Loucy (cell line): ENCODE measurements at regions not wholly inside any gene's neighbourhood (a gene's known extent, or its start where the extent isn't known, plus 50 kb on each side); places are given as distances from the start of the nearest gene placed in this dataset.

Experiments
- H2AFZ ChIP-seq: fragments of 200-600 bp; sonication (generic); 2 replicates; pipeline ENCODE4 v1.6.0; 2016; ENCODE audit warnings: antibody characterized with exemption, mild to moderate bottlenecking, low read length, moderate library complexity
- H3F3A ChIP-seq: fragments of 200-600 bp; 2 replicates; pipeline ENCODE4 v1.6.0; 2016; ENCODE audit warnings: antibody characterized with exemption, low read depth, mild to moderate bottlenecking
- H3K27me3 ChIP-seq: fragments of 200-600 bp; sonication (generic); 2 replicates; pipeline ENCODE4 v1.6.1; 2014; ENCODE audit warnings: low read length, mild to moderate bottlenecking; ENCODE audit not compliant: insufficient read depth, poor library complexity, severe bottlenecking
- H3K36me3 ChIP-seq: fragments of 200-600 bp; sonication (generic); 2 replicates; pipeline ENCODE4 v1.6.1; 2016; ENCODE audit warnings: low read length; ENCODE audit not compliant: insufficient read depth
- H3K4me1 ChIP-seq: fragments of 200-600 bp; sonication (generic); 2 replicates; pipeline ENCODE4 v1.5.1; 2014; ENCODE audit warnings: low read length, mild to moderate bottlenecking; ENCODE audit not compliant: insufficient read depth, poor library complexity, severe bottlenecking
- H3K4me2 ChIP-seq: fragments of 200-600 bp; sonication (generic); 2 replicates; pipeline ENCODE4 v1.6.0; 2014; ENCODE audit warnings: antibody characterized with exemption, low read length, low read depth, mild to moderate bottlenecking; ENCODE audit not compliant: poor library complexity, severe bottlenecking
- H3K4me3 ChIP-seq: fragments of 200-600 bp; sonication (generic); 2 replicates; pipeline ENCODE4 v1.5.1; 2014; ENCODE audit warnings: low read length, mild to moderate bottlenecking, mixed read lengths; ENCODE audit not compliant: poor library complexity, severe bottlenecking
- H3K79me2 ChIP-seq: fragments of 200-600 bp; sonication (generic); 2 replicates; pipeline ENCODE4 v1.6.1; 2014; ENCODE audit warnings: low read length; ENCODE audit not compliant: insufficient read depth
- H3K9ac ChIP-seq: fragments of 200-600 bp; sonication (generic); 2 replicates; pipeline ENCODE4 v1.6.0; 2014; ENCODE audit warnings: mild to moderate bottlenecking, low read depth, low read length, moderate library complexity; ENCODE audit not compliant: poor library complexity, severe bottlenecking
- H3K9me2 ChIP-seq: fragments of 200-600 bp; sonication (generic); replicated peaks from 2 replicates; pipeline ENCODE4 v1.6.1; 2016; ENCODE audit warnings: low read depth, low read length, mixed read lengths
- H3K9me3 ChIP-seq: fragments of 200-600 bp; sonication (generic); 2 replicates; pipeline ENCODE4 v1.6.1; 2014; ENCODE audit warnings: mild to moderate bottlenecking, antibody characterized with exemption, low read length, low read depth; ENCODE audit not compliant: insufficient read depth
- H4K20me1 ChIP-seq: fragments of 200-600 bp; sonication (generic); 2 replicates; pipeline ENCODE4 v1.6.0; 2014; ENCODE audit warnings: antibody characterized with exemption, low read length, mild to moderate bottlenecking; ENCODE audit not compliant: insufficient read depth, poor library complexity, severe bottlenecking
- CTCF ChIP-seq: fragments of 200-600 bp; sonication (generic); conservative IDR thresholded peaks from 2 replicates; pipeline ENCODE4 v1.5.1; 2014; ENCODE audit warnings: mild to moderate bottlenecking, antibody characterized with exemption, low read length
- EZH2phosphoT487 ChIP-seq: fragments of 200-600 bp; IDR thresholded peaks from 2 replicates; pipeline ENCODE4 v1.6.1; 2018; ENCODE audit warnings: antibody characterized with exemption, mild to moderate bottlenecking, moderate library complexity, borderline replicate concordance

- Histone ChIP-seq H2AFZ (no peak overlapping the region), H3F3A (no peaks in the 10 kb centered on the region), H3K9me2 (no peaks in the 10 kb centered on the region), H3K79me2 (no peaks in the 10 kb centered on the region), H3K9me3 (no peaks in the 10 kb centered on the region), H4K20me1 (no peaks in the 10 kb centered on the region), H3K36me3 (no peaks in the 10 kb centered on the region), H3K4me1 (no peaks in the 10 kb centered on the region), H3K4me2 (no peak overlapping the region), H3K9ac (no peak overlapping the region), H3K27me3 (no peaks in the 10 kb centered on the region), H3K4me3 (no peak overlapping the region)
- TF ChIP-seq CTCF (no peak), EZH2phosphoT487 (no peak)
These were observed 116.8 kb upstream of the UGT8 start for GRCh38 chr4:114481856-114482255.

- H3K4me2 ChIP-seq, result no peak overlapping the region
- H3K79me2 ChIP-seq, result no peaks in the 10 kb centered on the region
- H3K9me2 ChIP-seq, result no peaks in the 10 kb centered on the region
- H3K9ac ChIP-seq, result no peak overlapping the region
- no peaks in the 10 kb centered on the region for H3F3A ChIP-seq
- no peaks in the 10 kb centered on the region for H3K4me1 ChIP-seq
- H3K9me3 ChIP-seq, result no peaks in the 10 kb centered on the region
- H3K36me3 ChIP-seq, result no peaks in the 10 kb centered on the region
- no peaks in the 10 kb centered on the region for H3K27me3 ChIP-seq
- TF ChIP-seq EZH2phosphoT487, result no peak
- TF ChIP-seq CTCF, result no peak
- no peak overlapping the region for H2AFZ ChIP-seq
- H3K4me3 ChIP-seq, result no peak overlapping the region
- H4K20me1 ChIP-seq, result no peaks in the 10 kb centered on the region
These were observed 111.5 kb upstream of the UGT8 start for GRCh38 chr4:114487101-114487500.

DNA sequence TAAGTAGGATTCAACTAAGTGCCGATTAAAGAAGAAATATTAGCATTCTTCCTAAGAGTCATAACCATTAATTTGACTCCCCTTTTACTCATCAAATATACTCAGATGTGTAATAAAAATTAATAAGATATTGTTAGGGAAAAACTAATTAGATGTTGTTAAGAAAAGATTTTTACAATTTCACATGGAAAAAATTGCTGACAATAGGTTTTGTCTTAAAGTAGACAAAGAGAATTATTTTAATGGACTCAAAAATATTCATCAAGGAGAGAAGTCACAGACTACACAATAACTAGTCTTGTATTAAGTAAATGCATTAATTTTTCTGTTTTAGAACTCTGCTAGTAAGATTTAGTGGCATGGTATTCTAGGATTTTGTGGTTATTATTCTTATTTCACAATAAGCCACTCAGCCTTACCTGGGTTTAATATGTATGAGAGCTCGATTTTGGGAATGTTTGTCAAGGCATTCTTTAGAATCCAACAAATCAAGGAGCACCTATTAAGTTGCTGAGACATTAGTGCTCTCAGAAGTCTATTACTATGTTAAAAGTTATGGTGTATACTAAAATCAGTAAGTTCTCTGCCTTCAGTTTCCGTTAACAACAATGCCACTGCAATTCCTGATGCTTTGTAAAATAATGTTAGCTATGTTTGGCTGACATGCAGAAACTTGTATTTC, 110.2 kb upstream of the UGT8 start:
- Histone ChIP-seq H3K4me1 (no peaks in the 10 kb centered on the region), H3K27me3 (no peaks in the 10 kb centered on the region), H4K20me1 (no peaks in the 10 kb centered on the region), H3F3A (no peaks in the 10 kb centered on the region), H3K9ac (no peak overlapping the region), H3K4me2 (no peak overlapping the region), H3K4me3 (no peak overlapping the region), H3K9me3 (no peaks in the 10 kb centered on the region), H3K79me2 (no peaks in the 10 kb centered on the region), H3K36me3 (no peaks in the 10 kb centered on the region), H3K9me2 (no peaks in the 10 kb centered on the region), H2AFZ (no peak overlapping the region)
- no peak for TF ChIP-seq EZH2phosphoT487
- no peak for TF ChIP-seq CTCF
